ENCODE measurements at regions not wholly inside any gene's neighbourhood (a gene's known extent, or its start where the extent isn't known, plus 50 kb on each side); places are given as distances from the start of the nearest gene placed in this dataset.

DNA sequence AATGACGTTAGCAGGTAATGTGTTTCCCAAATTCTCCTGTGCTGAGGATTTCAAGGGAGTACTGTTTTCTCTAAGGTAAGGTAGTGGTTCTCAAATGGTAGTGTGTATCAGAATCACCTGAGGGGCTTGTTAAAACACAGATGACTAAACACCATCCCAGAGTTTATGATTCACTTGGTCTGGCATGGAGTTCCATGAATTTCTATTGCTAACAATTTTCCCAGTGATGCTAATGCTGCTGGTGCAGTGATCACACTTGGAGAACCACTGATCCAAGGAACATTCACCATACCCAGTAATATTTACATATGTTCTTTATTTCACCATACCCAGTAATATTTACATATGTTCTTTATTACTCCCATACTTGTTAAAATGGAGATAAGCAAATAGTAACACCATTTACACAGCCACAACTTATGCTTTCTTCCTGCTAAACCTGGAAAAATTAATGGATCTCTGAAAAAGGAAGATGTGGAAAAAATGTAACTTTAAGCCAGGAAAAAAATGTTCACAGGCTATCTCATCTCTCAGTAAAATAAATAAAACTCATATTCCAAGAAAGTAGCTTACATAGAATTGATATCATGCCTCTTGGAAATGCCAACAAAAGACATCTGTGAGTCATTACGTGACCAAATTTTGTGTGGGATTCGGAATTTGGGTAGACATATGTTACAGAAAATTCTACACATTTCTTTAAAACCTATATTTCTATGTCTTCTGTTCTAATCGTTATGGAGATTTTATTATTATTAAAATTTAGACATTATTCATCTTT, 129.5 kb downstream of the MMUT start:
- no peak overlapping the region for H3K4me3 ChIP-seq (ENCODE audit: low read depth, low read length)
- peak; percentile 17 for DNase-seq (ENCODE audit: low read depth)
- TF ChIP-seq, protein P1, sequence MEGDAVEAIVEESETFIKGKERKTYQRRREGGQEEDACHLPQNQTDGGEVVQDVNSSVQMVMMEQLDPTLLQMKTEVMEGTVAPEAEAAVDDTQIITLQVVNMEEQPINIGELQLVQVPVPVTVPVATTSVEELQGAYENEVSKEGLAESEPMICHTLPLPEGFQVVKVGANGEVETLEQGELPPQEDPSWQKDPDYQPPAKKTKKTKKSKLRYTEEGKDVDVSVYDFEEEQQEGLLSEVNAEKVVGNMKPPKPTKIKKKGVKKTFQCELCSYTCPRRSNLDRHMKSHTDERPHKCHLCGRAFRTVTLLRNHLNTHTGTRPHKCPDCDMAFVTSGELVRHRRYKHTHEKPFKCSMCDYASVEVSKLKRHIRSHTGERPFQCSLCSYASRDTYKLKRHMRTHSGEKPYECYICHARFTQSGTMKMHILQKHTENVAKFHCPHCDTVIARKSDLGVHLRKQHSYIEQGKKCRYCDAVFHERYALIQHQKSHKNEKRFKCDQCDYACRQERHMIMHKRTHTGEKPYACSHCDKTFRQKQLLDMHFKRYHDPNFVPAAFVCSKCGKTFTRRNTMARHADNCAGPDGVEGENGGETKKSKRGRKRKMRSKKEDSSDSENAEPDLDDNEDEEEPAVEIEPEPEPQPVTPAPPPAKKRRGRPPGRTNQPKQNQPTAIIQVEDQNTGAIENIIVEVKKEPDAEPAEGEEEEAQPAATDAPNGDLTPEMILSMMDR (IDR thresholded peaks at IDR 0.05; ENCODE audit: insufficient read depth, low read depth, low read length), result no peak

DNA sequence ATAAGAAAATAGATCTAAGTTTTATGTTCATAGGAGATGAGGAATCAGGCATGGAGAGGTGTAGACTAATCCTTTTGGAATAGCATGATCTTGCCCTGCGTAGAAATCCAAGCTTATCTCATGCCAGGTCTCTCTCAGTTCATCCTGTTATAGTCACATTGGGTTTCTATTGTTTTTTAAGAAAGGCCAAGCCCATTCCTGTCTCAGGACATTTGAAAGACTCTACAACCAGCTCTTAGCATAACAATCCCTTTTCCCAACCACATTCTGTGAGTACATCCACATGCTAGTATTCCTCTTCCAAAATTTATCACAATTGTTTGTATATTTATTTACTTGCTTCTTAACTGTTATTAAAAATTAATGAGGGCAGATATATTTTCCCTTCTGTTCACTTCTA, 130.3 kb downstream of the MMUT start:
- DNase-seq (ENCODE audit: low read depth), result no peak
- TF ChIP-seq, protein P1 (IDR thresholded peaks at IDR 0.05; ENCODE audit: insufficient read depth, low read depth, low read length), result no peak
- H3K4me3 ChIP-seq (ENCODE audit: low read depth, low read length), result no peak overlapping the region

DNA sequence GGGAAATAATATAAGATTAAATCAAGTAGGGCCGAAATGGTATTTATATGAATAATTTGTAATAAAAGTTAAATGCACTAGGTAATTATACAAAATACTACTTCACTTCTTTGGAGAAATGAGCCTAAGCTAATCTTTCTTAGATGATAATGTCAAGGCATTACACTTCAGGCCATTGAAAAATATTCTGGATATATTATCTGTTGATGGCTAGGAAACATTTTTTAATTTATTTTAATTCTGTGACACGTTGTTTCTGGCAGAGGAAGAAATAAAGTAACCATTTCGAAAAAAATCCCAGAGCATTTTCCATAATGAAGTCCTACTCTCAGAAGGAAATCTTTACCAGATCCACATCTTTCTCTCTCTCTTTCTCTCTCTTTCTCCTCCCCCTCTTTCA, 133.9 kb downstream of the MMUT start:
- H3K4me3 ChIP-seq (ENCODE audit: low read depth, low read length), result no peak overlapping the region
- no peak for DNase-seq (ENCODE audit: low read depth)
- TF ChIP-seq, protein P1 (IDR thresholded peaks at IDR 0.05; ENCODE audit: insufficient read depth, low read depth, low read length), result no peak

DNA sequence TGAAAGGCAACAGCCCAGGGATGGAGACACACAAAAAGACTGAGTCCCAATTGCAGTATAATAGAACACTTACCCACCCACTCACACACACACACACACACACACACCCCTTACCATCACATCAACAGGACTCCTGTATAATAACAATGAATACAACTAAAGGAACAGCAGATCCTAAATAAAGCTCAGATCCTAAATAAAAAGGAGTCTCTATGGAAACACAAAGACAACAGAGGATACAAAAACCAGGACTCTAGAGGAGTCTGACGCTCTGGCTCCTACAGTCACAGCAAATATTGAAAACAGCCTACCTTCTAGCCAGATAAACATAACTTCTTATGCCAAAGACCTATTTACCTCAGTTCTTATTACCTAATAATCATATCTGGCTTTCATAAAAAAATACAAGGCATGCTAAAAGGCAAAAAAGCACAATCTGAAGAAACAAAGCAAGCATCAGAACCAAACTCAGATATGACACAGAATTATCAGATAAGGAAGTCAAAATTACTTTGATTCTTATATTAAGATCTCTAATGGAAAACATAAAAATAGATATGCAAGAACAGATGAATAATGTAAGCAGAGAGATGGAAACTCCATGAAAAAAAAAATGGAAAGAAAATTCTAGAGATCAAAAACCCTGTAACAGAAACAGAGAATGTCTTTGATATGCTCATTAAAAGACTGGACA, 134.9 kb downstream of the MMUT start:
- TF ChIP-seq, protein P1 (IDR thresholded peaks at IDR 0.05; ENCODE audit: insufficient read depth, low read depth, low read length), result no peak
- DNase-seq (ENCODE audit: low read depth), result peak; percentile 7
- H3K4me3 ChIP-seq (ENCODE audit: low read depth, low read length), result no peak overlapping the region

DNA sequence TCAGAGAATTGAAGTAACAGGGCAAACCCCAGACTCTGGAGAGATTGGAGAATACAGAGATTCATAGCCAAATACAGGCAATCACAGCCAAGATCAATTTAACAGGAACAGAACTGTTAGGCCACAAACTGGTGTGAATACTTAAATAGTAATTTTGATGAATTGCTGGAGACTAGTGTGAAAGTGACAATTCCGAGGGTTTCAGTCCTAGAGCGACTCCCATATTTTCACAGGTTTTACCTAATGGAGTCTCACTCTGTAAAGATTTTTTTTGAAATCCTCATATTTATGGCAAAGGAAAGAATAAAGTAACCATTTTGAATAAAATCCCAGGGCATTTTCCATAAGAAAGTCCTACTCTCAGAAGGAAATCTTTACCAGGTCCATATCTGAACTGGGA, 135.5 kb downstream of the MMUT start:
- TF ChIP-seq, protein P1 (IDR thresholded peaks at IDR 0.05; ENCODE audit: insufficient read depth, low read depth, low read length), result no peak
- DNase-seq (ENCODE audit: low read depth), result no peak
- no peak overlapping the region for H3K4me3 ChIP-seq (ENCODE audit: low read depth, low read length)

DNA sequence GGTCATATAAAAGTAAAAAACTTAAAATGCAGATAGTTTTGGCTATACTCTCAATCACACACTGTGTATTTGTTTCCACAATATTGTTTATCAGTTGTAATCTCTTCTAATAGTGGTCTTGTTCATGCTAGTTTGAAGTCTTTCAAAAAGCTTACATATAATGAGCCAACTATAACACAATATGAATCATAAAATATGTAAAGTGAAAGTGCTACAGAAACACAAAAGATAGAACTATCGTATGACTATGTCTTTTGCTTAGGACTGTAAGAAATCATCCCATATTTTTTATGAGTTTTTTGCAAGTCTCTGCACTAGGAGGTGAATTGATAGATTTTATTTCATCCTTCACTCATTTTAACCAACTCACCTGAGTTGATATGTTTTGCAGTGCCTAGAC, 136.0 kb downstream of the MMUT start:
- H3K4me3 ChIP-seq (ENCODE audit: low read depth, low read length), result no peak overlapping the region
- TF ChIP-seq, protein P1 (IDR thresholded peaks at IDR 0.05; ENCODE audit: insufficient read depth, low read depth, low read length), result no peak
- DNase-seq (ENCODE audit: low read depth), result no peak

Measured in fibroblast of villous mesenchyme (primary cell).